ENCODE measurements at regions not wholly inside any gene's neighbourhood (a gene's known extent, or its start where the extent isn't known, plus 50 kb on each side); places are given as distances from the start of the nearest gene placed in this dataset.

DNA sequence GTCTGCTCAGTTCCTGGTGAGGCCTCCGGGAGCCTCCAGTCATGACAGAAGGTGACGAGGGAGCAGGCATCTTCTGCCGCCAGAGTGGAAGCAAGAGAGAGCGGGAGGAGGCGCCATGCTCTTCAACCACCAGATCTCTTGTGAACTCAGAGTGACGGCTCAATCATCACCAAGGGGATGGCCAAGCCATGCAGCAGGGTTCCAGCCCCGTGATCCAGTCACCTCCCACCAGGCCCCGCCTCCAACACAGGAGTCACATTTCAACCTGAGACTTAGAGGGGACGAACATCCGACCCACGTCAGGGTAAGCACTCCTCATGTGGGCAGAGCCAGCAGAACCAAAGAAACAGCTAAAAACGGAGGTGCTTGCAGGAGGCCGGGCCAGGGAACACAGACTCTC, 1470.5 kb downstream of the BRD1 start:
- Histone ChIP-seq H3K4me3 (ENCODE audit: low read length in 2 of 2) (no peak overlapping the region), H3K27ac (ENCODE audit: low read length) (no peak overlapping the region), H3K9me3 (ENCODE audit: control insufficient read depth in 2 of 2, low read length in 2 of 2) (no peaks in the 10 kb centered on the region), H3K27me3 (ENCODE audit: control insufficient read depth in 1 of 2, insufficient read depth in 2 of 2, low read length in 2 of 2) (peaks cover 3 to 11% of the 10 kb centered on the region in 2 donors), H3K9ac (ENCODE audit: low read length in 2 of 2) (no peak overlapping the region), H3K4me1 (ENCODE audit: control insufficient read depth, insufficient read depth, low read length) (no peaks in the 10 kb centered on the region), H3K36me3 (ENCODE audit: control insufficient read depth in 2 of 2, insufficient read depth in 2 of 2, low read length in 2 of 2) (no peaks in the 10 kb centered on the region)

GRCh38 chr22:48356731-48357130, 1470.9 kb downstream of the BRD1 start:
- Histone ChIP-seq H3K27ac (ENCODE audit: low read length) (no peak overlapping the region), H3K4me3 (ENCODE audit: low read length in 2 of 2) (no peak overlapping the region), H3K4me1 (ENCODE audit: control insufficient read depth, insufficient read depth, low read length) (no peaks in the 10 kb centered on the region), H3K9ac (ENCODE audit: low read length in 2 of 2) (no peak overlapping the region), H3K27me3 (ENCODE audit: control insufficient read depth in 1 of 2, insufficient read depth in 2 of 2, low read length in 2 of 2) (peaks cover 3 to 11% of the 10 kb centered on the region in 2 donors), H3K9me3 (ENCODE audit: control insufficient read depth in 2 of 2, low read length in 2 of 2) (no peaks in the 10 kb centered on the region), H3K36me3 (ENCODE audit: control insufficient read depth in 2 of 2, insufficient read depth in 2 of 2, low read length in 2 of 2) (no peaks in the 10 kb centered on the region)

GRCh38 chr22:48354096-48354495, 1473.6 kb downstream of the BRD1 start:
- no peak overlapping the region for H3K4me3 ChIP-seq (ENCODE audit: low read length in 2 of 2)
- H3K4me1 ChIP-seq (ENCODE audit: control insufficient read depth, insufficient read depth, low read length) = no peaks in the 10 kb centered on the region
- no peaks in the 10 kb centered on the region for H3K36me3 ChIP-seq (ENCODE audit: control insufficient read depth in 2 of 2, insufficient read depth in 2 of 2, low read length in 2 of 2)
- H3K9ac ChIP-seq (ENCODE audit: low read length in 2 of 2) = no peak overlapping the region
- no peak overlapping the region for H3K27ac ChIP-seq (ENCODE audit: low read length)
- H3K9me3 ChIP-seq (ENCODE audit: control insufficient read depth in 2 of 2, low read length in 2 of 2) = no peaks in the 10 kb centered on the region
- H3K27me3 ChIP-seq (ENCODE audit: control insufficient read depth in 1 of 2, insufficient read depth in 2 of 2, low read length in 2 of 2) = peaks cover 7 to 20% of the 10 kb centered on the region in 2 donors

GRCh38 chr22:48353116-48353947, 1474.3 kb downstream of the BRD1 start:
- Histone ChIP-seq H3K27ac (ENCODE audit: low read length) (no peak overlapping the region), H3K36me3 (ENCODE audit: control insufficient read depth in 2 of 2, insufficient read depth in 2 of 2, low read length in 2 of 2) (no peaks in the 10 kb centered on the region), H3K4me1 (ENCODE audit: control insufficient read depth, insufficient read depth, low read length) (no peaks in the 10 kb centered on the region), H3K27me3 (ENCODE audit: control insufficient read depth in 1 of 2, insufficient read depth in 2 of 2, low read length in 2 of 2) (peaks cover 7 to 18% of the 10 kb centered on the region in 2 donors), H3K9ac (ENCODE audit: low read length in 2 of 2) (no peak overlapping the region), H3K4me3 (ENCODE audit: low read length in 2 of 2) (no peak overlapping the region), H3K9me3 (ENCODE audit: control insufficient read depth in 2 of 2, low read length in 2 of 2) (no peaks in the 10 kb centered on the region)

GRCh38 chr22:48352086-48352911, 1475.4 kb downstream of the BRD1 start:
- Histone ChIP-seq H3K4me3 (ENCODE audit: low read length in 2 of 2) (no peak overlapping the region), H3K27ac (ENCODE audit: low read length) (no peak overlapping the region), H3K9ac (ENCODE audit: low read length in 2 of 2) (no peak overlapping the region), H3K27me3 (ENCODE audit: control insufficient read depth in 1 of 2, insufficient read depth in 2 of 2, low read length in 2 of 2) (peaks cover 4 to 17% of the 10 kb centered on the region in 2 donors), H3K9me3 (ENCODE audit: control insufficient read depth in 2 of 2, low read length in 2 of 2) (no peaks in the 10 kb centered on the region), H3K4me1 (ENCODE audit: control insufficient read depth, insufficient read depth, low read length) (no peaks in the 10 kb centered on the region), H3K36me3 (ENCODE audit: control insufficient read depth in 2 of 2, insufficient read depth in 2 of 2, low read length in 2 of 2) (no peaks in the 10 kb centered on the region)

DNA sequence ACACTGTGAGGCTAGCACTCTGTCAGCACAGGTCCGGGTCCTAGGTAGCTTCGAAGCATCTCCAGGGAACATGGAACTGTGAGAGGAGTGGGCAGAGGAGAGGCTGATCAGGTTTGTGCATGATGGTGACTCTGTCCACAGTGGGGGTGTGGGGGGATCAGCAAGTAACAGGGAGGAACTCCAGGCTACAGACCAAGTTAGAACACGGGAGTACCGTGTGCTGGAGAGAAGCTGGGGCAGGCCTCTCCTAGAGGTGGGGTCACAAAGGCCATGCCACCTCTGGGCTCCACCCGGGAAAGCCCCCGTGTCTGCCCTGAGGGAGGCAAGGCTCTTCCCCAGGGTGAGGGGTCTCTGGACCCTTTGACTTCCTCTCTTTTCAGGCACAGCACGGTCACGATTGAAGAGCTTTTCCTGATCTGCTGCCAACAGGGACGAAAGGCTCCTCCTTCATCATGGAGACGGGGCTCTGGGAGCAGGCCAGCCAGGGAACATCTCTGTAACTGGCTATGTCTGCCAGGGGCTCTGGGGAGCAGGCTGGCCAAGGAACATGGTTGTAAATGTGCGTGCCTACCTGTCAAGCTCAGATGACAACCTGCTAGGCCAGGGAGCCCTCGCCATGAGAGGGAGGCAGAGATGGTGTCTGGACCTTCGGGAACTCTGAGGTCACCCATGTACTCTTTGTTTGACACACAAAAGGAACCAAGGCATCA, 1476.1 kb downstream of the BRD1 start:
- Histone ChIP-seq H3K27me3 (ENCODE audit: control insufficient read depth in 1 of 2, insufficient read depth in 2 of 2, low read length in 2 of 2) (peaks cover 6 to 17% of the 10 kb centered on the region in 2 donors), H3K9ac (ENCODE audit: low read length in 2 of 2) (no peak overlapping the region), H3K4me3 (ENCODE audit: low read length in 2 of 2) (no peak overlapping the region), H3K4me1 (ENCODE audit: control insufficient read depth, insufficient read depth, low read length) (no peaks in the 10 kb centered on the region), H3K27ac (ENCODE audit: low read length) (no peak overlapping the region), H3K9me3 (ENCODE audit: control insufficient read depth in 2 of 2, low read length in 2 of 2) (no peaks in the 10 kb centered on the region), H3K36me3 (ENCODE audit: control insufficient read depth in 2 of 2, insufficient read depth in 2 of 2, low read length in 2 of 2) (no peaks in the 10 kb centered on the region)

GRCh38 chr22:48350456-48350855, 1477.2 kb downstream of the BRD1 start:
- no peak overlapping the region for H3K4me3 ChIP-seq (ENCODE audit: low read length in 2 of 2)
- no peak overlapping the region for H3K9ac ChIP-seq (ENCODE audit: low read length in 2 of 2)
- H3K27me3 ChIP-seq (ENCODE audit: control insufficient read depth in 1 of 2, insufficient read depth in 2 of 2, low read length in 2 of 2) = peaks cover 6 to 17% of the 10 kb centered on the region in 2 donors
- no peaks in the 10 kb centered on the region for H3K4me1 ChIP-seq (ENCODE audit: control insufficient read depth, insufficient read depth, low read length)
- no peaks in the 10 kb centered on the region for H3K36me3 ChIP-seq (ENCODE audit: control insufficient read depth in 2 of 2, insufficient read depth in 2 of 2, low read length in 2 of 2)
- no peak overlapping the region for H3K27ac ChIP-seq (ENCODE audit: low read length)
- H3K9me3 ChIP-seq (ENCODE audit: control insufficient read depth in 2 of 2, low read length in 2 of 2) = no peaks in the 10 kb centered on the region

GRCh38 chr22:48348855-48349254, 1478.8 kb downstream of the BRD1 start:
- H3K4me3 ChIP-seq (ENCODE audit: low read length in 2 of 2) = no peak overlapping the region
- peaks cover 6 to 17% of the 10 kb centered on the region in 2 donors for H3K27me3 ChIP-seq (ENCODE audit: control insufficient read depth in 1 of 2, insufficient read depth in 2 of 2, low read length in 2 of 2)
- H3K4me1 ChIP-seq (ENCODE audit: control insufficient read depth, insufficient read depth, low read length) = no peaks in the 10 kb centered on the region
- H3K9me3 ChIP-seq (ENCODE audit: control insufficient read depth in 2 of 2, low read length in 2 of 2) = no peaks in the 10 kb centered on the region
- H3K9ac ChIP-seq (ENCODE audit: low read length in 2 of 2) = no peak overlapping the region
- H3K27ac ChIP-seq (ENCODE audit: low read length) = no peak overlapping the region
- no peaks in the 10 kb centered on the region for H3K36me3 ChIP-seq (ENCODE audit: control insufficient read depth in 2 of 2, insufficient read depth in 2 of 2, low read length in 2 of 2)

GRCh38 chr22:48347311-48347710, 1480.4 kb downstream of the BRD1 start:
- no peak overlapping the region for H3K4me3 ChIP-seq (ENCODE audit: low read length in 2 of 2)
- H3K36me3 ChIP-seq (ENCODE audit: control insufficient read depth in 2 of 2, insufficient read depth in 2 of 2, low read length in 2 of 2) = no peaks in the 10 kb centered on the region
- no peaks in the 10 kb centered on the region for H3K9me3 ChIP-seq (ENCODE audit: control insufficient read depth in 2 of 2, low read length in 2 of 2)
- H3K27ac ChIP-seq (ENCODE audit: low read length) = no peak overlapping the region
- no peak overlapping the region for H3K9ac ChIP-seq (ENCODE audit: low read length in 2 of 2)
- H3K4me1 ChIP-seq (ENCODE audit: control insufficient read depth, insufficient read depth, low read length) = no peaks in the 10 kb centered on the region
- peaks cover 6 to 18% of the 10 kb centered on the region in 2 donors for H3K27me3 ChIP-seq (ENCODE audit: control insufficient read depth in 1 of 2, insufficient read depth in 2 of 2, low read length in 2 of 2)

- Histone ChIP-seq H3K27ac (ENCODE audit: low read length) (no peak overlapping the region), H3K27me3 (ENCODE audit: control insufficient read depth in 1 of 2, insufficient read depth in 2 of 2, low read length in 2 of 2) (peaks cover 6 to 18% of the 10 kb centered on the region in 2 donors), H3K9ac (ENCODE audit: low read length in 2 of 2) (no peak overlapping the region), H3K36me3 (ENCODE audit: control insufficient read depth in 2 of 2, insufficient read depth in 2 of 2, low read length in 2 of 2) (no peaks in the 10 kb centered on the region), H3K4me3 (ENCODE audit: low read length in 2 of 2) (no peak overlapping the region), H3K9me3 (ENCODE audit: control insufficient read depth in 2 of 2, low read length in 2 of 2) (no peaks in the 10 kb centered on the region), H3K4me1 (ENCODE audit: control insufficient read depth, insufficient read depth, low read length) (no peaks in the 10 kb centered on the region)
Measured at GRCh38 chr22:48346911-48347310, 1480.8 kb downstream of the BRD1 start.

All from stomach smooth muscle (tissue), 2 donors.